Smooth muscle cell (in vitro differentiated cells): ENCODE measurements at regions not wholly inside any gene's neighbourhood (a gene's known extent, or its start where the extent isn't known, plus 50 kb on each side); places are given as distances from the start of the nearest gene placed in this dataset.

Experiments used
- DNase-seq: peaks from one replicate; lab custom pipeline; 2025; ENCODE audit not compliant: unreplicated experiment; lab: John Stamatoyannopoulos, UW
- H2AFZ ChIP-seq: fragments of 200-600 bp; sonication (generic); 2 replicates; pipeline ENCODE4 v1.6.0; 2016; ENCODE audit warnings: antibody characterized with exemption, low read depth, mild to moderate bottlenecking
- H3F3A ChIP-seq: fragments of 200-600 bp; sonication (generic); 2 replicates; pipeline ENCODE4 v1.6.0; 2017; ENCODE audit warnings: antibody characterized with exemption, low read depth
- H3K27ac ChIP-seq: fragments of 200-600 bp; sonication (generic); 2 replicates; pipeline ENCODE4 v1.5.1; 2016; ENCODE audit warnings: low read depth, mild to moderate bottlenecking
- H3K27me3 ChIP-seq: fragments of 200-600 bp; sonication (generic); 2 replicates; pipeline ENCODE4 v1.6.1; 2016; ENCODE audit warnings: low read depth, mild to moderate bottlenecking
- H3K36me3 ChIP-seq: fragments of 200-600 bp; sonication (generic); 2 replicates; pipeline ENCODE4 v1.5.1; 2016; ENCODE audit warnings: low read depth
- H3K4me1 ChIP-seq: fragments of 200-600 bp; sonication (generic); 2 replicates; pipeline ENCODE4 v1.5.1; 2016; ENCODE audit warnings: low read depth
- H3K4me2 ChIP-seq: fragments of 200-600 bp; sonication (generic); 2 replicates; pipeline ENCODE4 v1.6.0; 2016; ENCODE audit warnings: mild to moderate bottlenecking
- H3K4me3 ChIP-seq: fragments of 200-600 bp; sonication (generic); 2 replicates; pipeline ENCODE4 v1.5.1; 2016; ENCODE audit warnings: mild to moderate bottlenecking
- H3K79me2 ChIP-seq: fragments of 200-600 bp; sonication (generic); 2 replicates; pipeline ENCODE4 v1.6.0; 2016; ENCODE audit warnings: low read depth, mild to moderate bottlenecking
- H3K9ac ChIP-seq: fragments of 200-600 bp; sonication (generic); 2 replicates; pipeline ENCODE4 v1.6.0; 2016; ENCODE audit warnings: low read depth
- H3K9me3 ChIP-seq: fragments of 200-600 bp; sonication (generic); replicated peaks from 2 replicates; pipeline ENCODE4 v1.5.1; 2016; ENCODE audit warnings: low read depth
- H4K20me1 ChIP-seq: fragments of 200-600 bp; sonication (generic); 2 replicates; pipeline ENCODE4 v1.6.0; 2016; ENCODE audit warnings: low read depth
- WGBS: methylation state at CpG from one replicate; pipeline ENCODE4 v1.1.7; 2016; ENCODE audit warnings: low lambda C conversion rate; 5-methylcytosine and 5-hydroxymethylcytosine counted together
- TF ChIP-seq, protein P1 (sequence below): fragments of 200-600 bp; sonication (generic); IDR thresholded peaks from 2 replicates; pipeline ENCODE4 v1.5.1; 2017; ENCODE audit warnings: borderline replicate concordance, mild to moderate bottlenecking, antibody characterized with exemption; ENCODE audit not compliant: insufficient read depth, poor library complexity, severe bottlenecking

DNA sequence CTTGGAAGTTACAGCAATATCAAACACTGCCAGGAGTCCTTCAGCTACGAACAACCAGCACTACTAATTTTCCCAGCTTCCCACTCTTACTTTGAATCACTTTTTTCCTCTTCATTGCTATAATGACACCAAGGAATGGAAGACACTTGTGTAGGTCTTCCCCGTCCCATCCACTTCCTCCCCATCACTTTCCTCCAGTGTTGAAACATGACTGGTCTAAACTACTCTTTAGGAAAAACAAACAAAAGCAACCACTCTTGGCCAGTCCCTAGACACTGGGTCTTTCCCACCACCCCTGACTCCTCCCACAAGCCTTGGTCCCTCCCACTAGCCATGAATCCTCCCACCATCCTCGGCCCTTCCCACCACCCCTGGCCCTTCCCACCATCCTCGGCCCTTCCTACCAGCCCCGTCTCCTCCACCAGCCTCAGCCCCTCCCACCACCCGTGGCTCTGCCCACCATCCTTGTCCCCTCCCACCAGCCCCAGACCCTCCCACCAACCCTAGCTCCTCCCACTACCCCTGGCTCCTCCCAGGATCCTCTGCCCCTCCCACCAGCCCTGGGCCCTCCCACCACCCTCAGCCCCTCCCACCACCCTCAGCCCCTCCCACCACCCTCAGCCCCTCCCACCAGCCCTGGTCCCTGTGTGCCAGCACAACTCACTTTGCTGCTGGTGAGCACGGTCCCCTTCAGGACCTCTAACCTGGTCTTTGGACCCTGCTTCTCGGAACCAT is 68.5 kb downstream of the CXCL12 start:
- Histone ChIP-seq H3K9me3 (no peaks in the 10 kb centered on the region), H3K36me3 (no peaks in the 10 kb centered on the region), H3K4me2 (no peak overlapping the region), H3F3A (no peaks in the 10 kb centered on the region), H3K4me1 (no peaks in the 10 kb centered on the region), H4K20me1 (no peaks in the 10 kb centered on the region), H3K79me2 (no peaks in the 10 kb centered on the region), H3K27me3 (peaks cover 19% of the 10 kb centered on the region), H3K9ac (no peak overlapping the region), H3K4me3 (no peak overlapping the region), H2AFZ (no peak overlapping the region), H3K27ac (no peak overlapping the region)
- DNase-seq: no peak
- TF ChIP-seq, protein P1, sequence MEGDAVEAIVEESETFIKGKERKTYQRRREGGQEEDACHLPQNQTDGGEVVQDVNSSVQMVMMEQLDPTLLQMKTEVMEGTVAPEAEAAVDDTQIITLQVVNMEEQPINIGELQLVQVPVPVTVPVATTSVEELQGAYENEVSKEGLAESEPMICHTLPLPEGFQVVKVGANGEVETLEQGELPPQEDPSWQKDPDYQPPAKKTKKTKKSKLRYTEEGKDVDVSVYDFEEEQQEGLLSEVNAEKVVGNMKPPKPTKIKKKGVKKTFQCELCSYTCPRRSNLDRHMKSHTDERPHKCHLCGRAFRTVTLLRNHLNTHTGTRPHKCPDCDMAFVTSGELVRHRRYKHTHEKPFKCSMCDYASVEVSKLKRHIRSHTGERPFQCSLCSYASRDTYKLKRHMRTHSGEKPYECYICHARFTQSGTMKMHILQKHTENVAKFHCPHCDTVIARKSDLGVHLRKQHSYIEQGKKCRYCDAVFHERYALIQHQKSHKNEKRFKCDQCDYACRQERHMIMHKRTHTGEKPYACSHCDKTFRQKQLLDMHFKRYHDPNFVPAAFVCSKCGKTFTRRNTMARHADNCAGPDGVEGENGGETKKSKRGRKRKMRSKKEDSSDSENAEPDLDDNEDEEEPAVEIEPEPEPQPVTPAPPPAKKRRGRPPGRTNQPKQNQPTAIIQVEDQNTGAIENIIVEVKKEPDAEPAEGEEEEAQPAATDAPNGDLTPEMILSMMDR: no peak
- 95% methylated on average over 4 of the region's 8 CpGs for WGBS

GRCh38 chr10:44314802-44315460 is 70.0 kb downstream of the CXCL12 start:
- Histone ChIP-seq H4K20me1 (no peaks in the 10 kb centered on the region), H3K27ac (no peak overlapping the region), H3K79me2 (no peaks in the 10 kb centered on the region), H3K36me3 (no peaks in the 10 kb centered on the region), H3K4me1 (no peaks in the 10 kb centered on the region), H3K4me3 (no peak overlapping the region), H3K4me2 (no peak overlapping the region), H3F3A (no peaks in the 10 kb centered on the region), H3K27me3 (peaks cover 12% of the 10 kb centered on the region), H2AFZ (no peak overlapping the region), H3K9me3 (no peaks in the 10 kb centered on the region), H3K9ac (no peak overlapping the region)
- TF ChIP-seq, protein P1: no peak
- DNase-seq: no peak
- 83% methylated on average over 6 of the region's 6 CpGs for WGBS

DNA sequence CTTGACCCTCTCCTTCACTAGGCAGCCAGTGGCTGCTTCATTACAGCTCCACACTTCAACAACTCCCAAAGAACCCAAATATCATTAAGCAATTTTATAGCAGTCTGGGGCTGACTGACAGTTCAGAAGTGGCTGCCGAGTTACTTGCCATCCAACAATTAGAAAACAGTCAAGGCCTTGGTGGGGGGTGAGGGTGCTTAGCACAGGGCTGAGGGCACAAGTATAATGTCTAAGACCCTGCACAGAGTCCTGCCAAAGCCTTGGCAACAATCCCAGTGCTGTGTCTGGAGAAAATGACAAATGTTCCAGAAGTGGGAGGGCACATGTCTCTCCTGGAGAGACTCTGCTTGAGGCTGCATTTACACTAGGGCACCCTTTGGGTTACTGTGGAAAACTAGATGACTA is 71.1 kb downstream of the CXCL12 start:
- WGBS: 58% methylated on average over 1 of the region's 1 CpG
- no peaks in the 10 kb centered on the region for H3F3A ChIP-seq
- no peak overlapping the region for H3K27ac ChIP-seq
- H3K79me2 ChIP-seq: no peaks in the 10 kb centered on the region
- H2AFZ ChIP-seq: no peak overlapping the region
- H3K4me2 ChIP-seq: no peak overlapping the region
- peaks cover 11% of the 10 kb centered on the region for H3K27me3 ChIP-seq
- no peaks in the 10 kb centered on the region for H4K20me1 ChIP-seq
- H3K9ac ChIP-seq: no peak overlapping the region
- no peak for DNase-seq
- no peak overlapping the region for H3K4me3 ChIP-seq
- no peaks in the 10 kb centered on the region for H3K4me1 ChIP-seq
- no peaks in the 10 kb centered on the region for H3K9me3 ChIP-seq
- H3K36me3 ChIP-seq: no peaks in the 10 kb centered on the region
- TF ChIP-seq, protein P1: no peak
